Lung (tissue), 11 donors: ENCODE measurements at regions not wholly inside any gene's neighbourhood (a gene's known extent, or its start where the extent isn't known, plus 50 kb on each side); places are given as distances from the start of the nearest gene placed in this dataset.

Experiments
- ATAC-seq: fragments of 200-7000 bp; cut with Tn5 transposase; one replicate; pipeline ENCODE4 v1.9.1; 2020; ENCODE audit warnings: moderate number of reproducible peaks; ENCODE audit not compliant: insufficient read depth, low FRiP score
- DNase-seq, 3 donors: peaks; one replicate each; pipeline ENCODE4 v3.0.0-alpha.2; 2013 to 2017
- H3K27ac ChIP-seq, 2 donors: one replicate each; pipeline ENCODE4 v1.5.1; 2013; ENCODE audit warnings: mild to moderate bottlenecking in 2 of 2, moderate library complexity in 2 of 2, control low read depth in 1 of 2, inconsistent platforms in 1 of 2, low read depth in 1 of 2, low read length in 1 of 2
- H3K27me3 ChIP-seq, 3 donors: one replicate each; pipeline ENCODE4 v1.5.1; 2013; ENCODE audit warnings: low read length in 2 of 3; ENCODE audit not compliant: control insufficient read depth in 3 of 3, insufficient read depth in 3 of 3
- H3K36me3 ChIP-seq, 4 donors: one replicate each; pipeline ENCODE4 v1.5.1; 2013; ENCODE audit warnings: low read length in 4 of 4, mild to moderate bottlenecking in 1 of 4, moderate library complexity in 1 of 4; ENCODE audit not compliant: control insufficient read depth in 4 of 4, insufficient read depth in 4 of 4
- H3K4me1 ChIP-seq, 5 donors: one replicate each; pipeline ENCODE4 v1.5.1; 2013; ENCODE audit warnings: low read length in 5 of 5, mild to moderate bottlenecking in 2 of 5, moderate library complexity in 1 of 5; ENCODE audit not compliant: control insufficient read depth in 5 of 5, insufficient read depth in 5 of 5
- H3K4me3 ChIP-seq: one replicate; pipeline ENCODE4 v1.5.1; 2013; ENCODE audit warnings: mild to moderate bottlenecking, control low read depth, moderate library complexity
- H3K9ac ChIP-seq, 2 donors: one replicate each; pipeline ENCODE4 v1.5.1; 2013; ENCODE audit warnings: low read length in 2 of 2, control low read depth in 1 of 2; ENCODE audit not compliant: insufficient read depth in 1 of 2
- H3K9me3 ChIP-seq, 4 donors: one replicate each; pipeline ENCODE4 v1.5.1; 2013; ENCODE audit warnings: low read length in 3 of 4, mild to moderate bottlenecking in 1 of 4, moderate library complexity in 1 of 4; ENCODE audit not compliant: control insufficient read depth in 4 of 4, insufficient read depth in 3 of 4
- CTCF ChIP-seq: IDR thresholded peaks from 2 replicates; pipeline ENCODE4 v1.5.1; 2012; ENCODE audit warnings: mild to moderate bottlenecking; ENCODE audit errors: control extremely low read depth, extremely low read depth
- WGBS, 2 donors: extraction: QIAGEN DNeasy Blood & Tissue Kit; methylation state at CpG; one replicate each; pipeline ENCODE4 v1.1.7; 2013; 5-methylcytosine and 5-hydroxymethylcytosine counted together
- donor health status: control.
- donor health status: control.
- donor health status: Bipolar disorder and iron deficiency.
- donor health status: healthy.
- donor health status: DM: yes; HTN: yes; CAD: no.

- H3K9me3 ChIP-seq, result peaks cover 0 to 3% (median 0%) of the 10 kb centered on the region in 4 donors
- TF ChIP-seq CTCF, result no peak
- WGBS, 2 donors, result 58 to 70% methylated on average over 3 of the region's 3 CpGs
These were observed 152.9 kb upstream of the PTBP2 start for GRCh38 chr1:96568639-96569038.

GRCh38 chr1:96569288-96569687 is 152.3 kb upstream of the PTBP2 start:
- Histone ChIP-seq H3K4me3 (no peak overlapping the region), H3K36me3 (no peaks in the 10 kb centered on the region), H3K9ac (no peak overlapping the region), H3K9me3 (peaks cover 0 to 3% (median 0%) of the 10 kb centered on the region in 4 donors), H3K27ac (no peak overlapping the region), H3K4me1 (no peaks in the 10 kb centered on the region), H3K27me3 (no peaks in the 10 kb centered on the region)
- ATAC-seq (no peak), DNase-seq (no peak)
- 74 to 86% methylated on average over 2 of the region's 2 CpGs for WGBS, 2 donors
- no peak for TF ChIP-seq CTCF

More at GRCh38 chr1:96568639-96569038, 152.9 kb upstream of the PTBP2 start:
- ATAC-seq (no peak), DNase-seq (no peak)
- Histone ChIP-seq H3K4me1 (no peaks in the 10 kb centered on the region), H3K9ac (no peak overlapping the region), H3K36me3 (no peaks in the 10 kb centered on the region), H3K27ac (no peak overlapping the region), H3K4me3 (no peak overlapping the region), H3K27me3 (no peaks in the 10 kb centered on the region)

GRCh38 chr1:96579636-96580035 is 141.9 kb upstream of the PTBP2 start:
- Histone ChIP-seq H3K4me3 (no peak overlapping the region), H3K36me3 (no peaks in the 10 kb centered on the region), H3K27me3 (no peaks in the 10 kb centered on the region), H3K4me1 (no peaks in the 10 kb centered on the region), H3K9ac (no peak overlapping the region), H3K9me3 (peaks cover 0 to 7% (median 0%) of the 10 kb centered on the region in 4 donors), H3K27ac (no peak overlapping the region)
- ATAC-seq (no peak), DNase-seq (no peak)
- no peak for TF ChIP-seq CTCF

- no peak overlapping the region for H3K9ac ChIP-seq
- no peaks in the 10 kb centered on the region for H3K36me3 ChIP-seq
- no peaks in the 10 kb centered on the region for H3K27me3 ChIP-seq
- WGBS, 2 donors, result 53 to 58% methylated on average over 7 of the region's 7 CpGs
- H3K9me3 ChIP-seq, result no peaks in the 10 kb centered on the region
- H3K4me3 ChIP-seq, result no peak overlapping the region
- no peak overlapping the region for H3K27ac ChIP-seq
- TF ChIP-seq CTCF, result no peak
- ATAC-seq (no peak), DNase-seq (no peak)
- no peaks in the 10 kb centered on the region for H3K4me1 ChIP-seq
These were observed 140.7 kb upstream of the PTBP2 start for GRCh38 chr1:96580920-96581319.
